ENCODE measurements at regions not wholly inside any gene's neighbourhood (a gene's known extent, or its start where the extent isn't known, plus 50 kb on each side); places are given as distances from the start of the nearest gene placed in this dataset.

DNA sequence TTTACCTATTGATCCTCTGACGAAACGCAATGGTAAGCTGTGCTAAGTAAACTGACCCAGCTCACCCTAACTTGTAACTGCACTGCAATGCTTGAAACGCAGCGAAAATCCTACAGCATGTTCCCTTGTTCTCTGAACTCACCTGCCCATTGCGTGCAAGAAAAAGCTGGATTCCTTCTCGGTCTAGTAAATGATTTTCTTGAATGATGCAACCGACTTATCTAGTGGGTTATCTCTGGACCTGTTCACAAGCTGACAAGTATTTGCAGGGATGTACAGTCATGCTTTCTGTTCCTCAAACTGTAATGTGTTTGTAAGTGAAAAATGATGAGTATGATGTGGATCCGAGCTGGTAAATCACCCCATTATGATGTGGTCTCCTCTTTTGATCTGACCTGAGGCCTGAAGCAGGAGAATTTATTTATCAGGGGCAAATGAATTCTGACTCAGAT is 140.1 kb downstream of the BTC start:
- TF ChIP-seq CTCF (IDR thresholded peaks at IDR 0.05) = no peak
- no peak for TF ChIP-seq POLR2AphosphoS5 (IDR thresholded peaks at IDR 0.05)
- no peak for TF ChIP-seq POLR2A (IDR thresholded peaks at IDR 0.05)

Data from gastroesophageal sphincter (tissue), 3 donors.